AG04449 (cell line): ENCODE measurements at regions not wholly inside any gene's neighbourhood (a gene's known extent, or its start where the extent isn't known, plus 50 kb on each side); places are given as distances from the start of the nearest gene placed in this dataset.

Source experiments
- CTCF ChIA-PET: fragments of 350-600 bp; formaldehyde crosslinking; extraction: SDS; loops from one replicate; lab custom pipeline; 2021; ENCODE audit warnings: antibody characterized with exemption; lab: Yijun Ruan, JAX
- POLR2A ChIA-PET: fragments of 400-600, 350-600 bp; formaldehyde crosslinking; extraction: SDS; loops from one replicate; lab custom pipeline; 2020; ENCODE audit warnings: antibody characterized with exemption, inconsistent platforms; lab: Yijun Ruan, JAX
- DNase-seq: peaks from one replicate; pipeline ENCODE4 v3.0.0-alpha.2; 2010; ENCODE audit warnings: low read depth, low spot score
- H3K4me3 ChIP-seq: 2 replicates; pipeline ENCODE4 v1.5.1; 2011; ENCODE audit warnings: low read depth, mild to moderate bottlenecking, control low read depth, low read length
- TF ChIP-seq, protein P1 (sequence below): IDR thresholded peaks from one replicate; pipeline ENCODE4 v1.5.1; 2011; ENCODE audit warnings: mild to moderate bottlenecking, moderate library complexity, low read length, control low read depth, inconsistent platforms; ENCODE audit not compliant: insufficient read depth; ENCODE audit errors: missing control alignments

DNA sequence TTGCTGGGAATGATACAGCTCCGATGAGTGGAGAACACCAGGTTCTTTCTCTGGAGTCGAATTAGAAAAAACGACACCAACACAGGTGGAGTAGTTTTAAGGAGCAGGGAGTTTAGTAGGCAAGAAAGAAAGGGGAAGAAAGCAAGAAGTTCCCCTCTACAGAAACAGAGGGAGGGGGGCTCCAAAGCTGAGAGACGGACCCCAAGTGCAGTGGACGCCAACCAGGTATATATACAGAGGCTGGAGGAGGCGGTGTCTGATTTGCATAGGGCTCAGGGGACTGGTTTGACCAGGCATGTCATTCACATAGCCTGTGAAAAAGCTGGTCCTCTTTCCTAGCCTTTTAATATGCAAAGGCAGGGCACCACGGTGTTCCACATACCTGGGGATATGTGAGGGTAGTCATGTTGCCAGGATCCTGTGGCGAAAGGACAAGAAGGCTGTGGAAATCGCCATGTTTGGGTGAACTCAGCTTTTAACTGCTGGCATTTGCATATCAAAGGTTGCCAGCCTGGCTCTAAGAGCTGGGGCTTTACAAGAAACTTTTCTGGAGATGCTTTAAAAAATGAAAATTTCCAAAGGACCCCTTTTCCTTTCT, 887.4 kb upstream of the EPHA6 start:
- POLR2A ChIA-PET: no interaction called here
- DNase-seq: no peak
- TF ChIP-seq, protein P1, sequence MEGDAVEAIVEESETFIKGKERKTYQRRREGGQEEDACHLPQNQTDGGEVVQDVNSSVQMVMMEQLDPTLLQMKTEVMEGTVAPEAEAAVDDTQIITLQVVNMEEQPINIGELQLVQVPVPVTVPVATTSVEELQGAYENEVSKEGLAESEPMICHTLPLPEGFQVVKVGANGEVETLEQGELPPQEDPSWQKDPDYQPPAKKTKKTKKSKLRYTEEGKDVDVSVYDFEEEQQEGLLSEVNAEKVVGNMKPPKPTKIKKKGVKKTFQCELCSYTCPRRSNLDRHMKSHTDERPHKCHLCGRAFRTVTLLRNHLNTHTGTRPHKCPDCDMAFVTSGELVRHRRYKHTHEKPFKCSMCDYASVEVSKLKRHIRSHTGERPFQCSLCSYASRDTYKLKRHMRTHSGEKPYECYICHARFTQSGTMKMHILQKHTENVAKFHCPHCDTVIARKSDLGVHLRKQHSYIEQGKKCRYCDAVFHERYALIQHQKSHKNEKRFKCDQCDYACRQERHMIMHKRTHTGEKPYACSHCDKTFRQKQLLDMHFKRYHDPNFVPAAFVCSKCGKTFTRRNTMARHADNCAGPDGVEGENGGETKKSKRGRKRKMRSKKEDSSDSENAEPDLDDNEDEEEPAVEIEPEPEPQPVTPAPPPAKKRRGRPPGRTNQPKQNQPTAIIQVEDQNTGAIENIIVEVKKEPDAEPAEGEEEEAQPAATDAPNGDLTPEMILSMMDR: no peak
- CTCF ChIA-PET: no interaction called here
- H3K4me3 ChIP-seq: no peak overlapping the region

- POLR2A ChIA-PET: no interaction called here
- no peak for DNase-seq
- CTCF ChIA-PET: no interaction called here
- H3K4me3 ChIP-seq: no peak overlapping the region
- TF ChIP-seq, protein P1: no peak
Measured at GRCh38 chr3:95934181-95934580, 880.2 kb upstream of the EPHA6 start.

DNA sequence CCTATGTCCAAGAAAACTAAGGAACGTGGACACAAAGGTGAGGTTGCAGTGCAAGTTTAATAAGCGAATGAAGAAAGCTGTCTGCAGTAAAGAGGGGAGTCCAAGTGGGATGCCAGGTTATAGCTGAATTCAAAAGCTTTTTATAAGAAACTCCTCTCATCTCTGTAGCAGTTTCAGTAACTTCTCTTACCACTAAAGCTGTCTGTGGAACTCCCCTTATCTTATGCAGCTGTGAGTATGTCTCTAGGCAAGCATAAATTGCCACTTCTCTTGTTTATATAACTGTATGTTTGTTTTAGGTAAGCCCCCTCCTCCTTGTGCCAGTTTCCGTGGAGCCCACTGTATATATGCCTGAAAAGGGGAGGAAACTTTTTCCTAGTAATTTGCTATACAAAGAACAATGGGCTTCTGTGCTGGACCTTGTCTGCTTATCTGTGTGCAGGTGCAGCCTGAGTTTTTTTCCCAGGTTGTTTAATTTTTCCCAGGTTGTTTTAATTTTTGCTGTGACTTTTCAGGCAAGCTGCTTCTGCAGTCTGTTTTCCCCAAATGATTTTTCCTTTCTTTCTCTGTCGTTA, 875.1 kb upstream of the EPHA6 start:
- no peak for DNase-seq
- ChIA-PET POLR2A (no interaction called here), CTCF (no interaction called here)
- TF ChIP-seq, protein P1: no peak
- H3K4me3 ChIP-seq: no peak overlapping the region

DNA sequence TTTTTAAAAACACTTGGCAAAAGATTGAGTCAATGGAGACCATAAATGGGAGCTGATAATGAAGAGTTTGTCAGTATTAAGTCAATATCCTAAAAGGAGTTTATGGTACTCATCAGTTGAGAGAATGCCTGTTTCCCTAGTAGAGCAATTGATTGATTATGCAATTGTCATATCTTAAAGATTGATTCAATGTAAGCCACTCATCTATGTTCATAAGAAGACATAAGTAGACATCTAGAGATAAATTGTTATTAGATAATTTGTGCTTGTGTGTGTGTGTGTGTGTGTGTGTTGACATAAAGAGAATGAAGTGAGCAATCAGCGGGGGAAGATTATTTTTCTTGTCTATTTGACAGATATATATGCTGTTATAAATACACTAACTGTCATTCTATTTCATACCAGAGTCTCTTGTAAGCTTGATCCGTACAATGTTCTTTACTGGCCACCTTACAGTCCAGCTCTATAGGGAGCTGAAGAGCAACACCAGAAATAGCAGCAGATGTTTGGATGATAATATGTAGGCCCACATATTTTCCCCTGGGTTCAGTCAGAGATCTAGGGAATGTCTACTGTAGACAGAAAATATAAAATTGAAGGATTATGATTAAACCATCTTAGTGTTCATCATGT, 848.6 kb upstream of the EPHA6 start:
- CTCF ChIA-PET: no interaction called here
- TF ChIP-seq, protein P1: no peak
- POLR2A ChIA-PET: no interaction called here
- no peak for DNase-seq
- no peak overlapping the region for H3K4me3 ChIP-seq

- DNase-seq: no peak
- POLR2A ChIA-PET: no interaction called here
- TF ChIP-seq, protein P1: no peak
- CTCF ChIA-PET: no interaction called here
- H3K4me3 ChIP-seq: no peak overlapping the region
Measured at GRCh38 chr3:95971573-95971972, 842.8 kb upstream of the EPHA6 start.

- CTCF ChIA-PET: no interaction called here
- TF ChIP-seq, protein P1: no peak
- no peak for DNase-seq
- POLR2A ChIA-PET: no interaction called here
- H3K4me3 ChIP-seq: no peak overlapping the region
Measured at GRCh38 chr3:95994338-95994737, 820.1 kb upstream of the EPHA6 start.
